IPS-18a (cell line): ENCODE measurements at regions not wholly inside any gene's neighbourhood (a gene's known extent, or its start where the extent isn't known, plus 50 kb on each side); places are given as distances from the start of the nearest gene placed in this dataset.

Experiments used
- H3K27ac ChIP-seq: one replicate; pipeline ENCODE4 v1.5.1; 2013; ENCODE audit warnings: low read length
- H3K27me3 ChIP-seq: one replicate; pipeline ENCODE4 v1.6.1; 2013; ENCODE audit warnings: mild to moderate bottlenecking, low read length; ENCODE audit not compliant: control insufficient read depth, insufficient read depth
- H3K36me3 ChIP-seq: one replicate; pipeline ENCODE4 v1.6.1; 2013; ENCODE audit warnings: low read depth, low read length; ENCODE audit not compliant: control insufficient read depth
- H3K4me1 ChIP-seq: one replicate; pipeline ENCODE4 v1.6.1; 2013; ENCODE audit warnings: low read depth, low read length; ENCODE audit not compliant: control insufficient read depth
- H3K4me3 ChIP-seq: one replicate; pipeline ENCODE4 v1.5.1; 2013; ENCODE audit warnings: low read length
- H3K9ac ChIP-seq: one replicate; pipeline ENCODE4 v1.6.1; 2013; ENCODE audit warnings: mild to moderate bottlenecking, low read length, moderate library complexity
- H3K9me3 ChIP-seq: one replicate; pipeline ENCODE4 v1.6.1; 2013; ENCODE audit warnings: low read depth, low read length; ENCODE audit not compliant: control insufficient read depth

- Histone ChIP-seq H3K9ac (peak overlapping the region; percentile 12), H3K4me3 (peak overlapping the region; percentile 84), H3K27me3 (peaks cover 21% of the 10 kb centered on the region), H3K27ac (no peak overlapping the region), H3K4me1 (peaks cover 13% of the 10 kb centered on the region), H3K36me3 (no peaks in the 10 kb centered on the region), H3K9me3 (no peaks in the 10 kb centered on the region)
Measured at GRCh38 chr3:42012383-42012934, 50.6 kb upstream of the ULK4 start.
